Psoas muscle (tissue), 7 donors: ENCODE measurements at regions not wholly inside any gene's neighbourhood (a gene's known extent, or its start where the extent isn't known, plus 50 kb on each side); places are given as distances from the start of the nearest gene placed in this dataset.
"Not testable (repeated sequence)": the region's sequence is repeated elsewhere in the genome, so short reads cannot be mapped to it uniquely, and the experiment has no call there.

Experiments used
- ATAC-seq, 4 donors: fragments of 200-7000 bp; cut with Tn5 transposase; one replicate each; pipeline ENCODE4 v1.9.1; 2020; ENCODE audit warnings: moderate library complexity in 3 of 4, mild to moderate bottlenecking in 2 of 4
- DNase-seq, 2 donors: peaks; one replicate each; pipeline ENCODE4 v3.0.0-alpha.2; 2020
- H3K27ac ChIP-seq: fragments of 200-600 bp; one replicate; pipeline ENCODE4 v1.8.0; 2022
- H3K27me3 ChIP-seq, 3 donors: fragments of 200-600 bp in 1 of 3; one replicate each; pipeline versions ENCODE4 v1.6.1 to v1.8.0; 2013 to 2022; ENCODE audit warnings: low read length in 2 of 3, mild to moderate bottlenecking in 2 of 3, moderate library complexity in 1 of 3; ENCODE audit not compliant: insufficient read depth in 3 of 3
- H3K36me3 ChIP-seq, 2 donors: fragments of 200-600 bp in 1 of 2; one replicate each; pipeline versions ENCODE4 v1.6.1 to v1.8.0; 2013 to 2022; ENCODE audit warnings: low read depth in 1 of 2, mild to moderate bottlenecking in 1 of 2, moderate library complexity in 1 of 2; ENCODE audit not compliant: insufficient read depth in 1 of 2
- H3K4me1 ChIP-seq: fragments of 200-600 bp; one replicate; pipeline ENCODE4 v1.8.0; 2022
- H3K4me3 ChIP-seq: fragments of 200-600 bp; one replicate; pipeline ENCODE4 v1.8.0; 2022; ENCODE audit warnings: mild to moderate bottlenecking
- H3K9me3 ChIP-seq: fragments of 200-600 bp; one replicate; pipeline ENCODE4 v1.8.0; 2022
- WGBS, 3 donors: extraction: QIAGEN DNeasy Blood & Tissue Kit; methylation state at CpG; one replicate each; pipeline versions ENCODE4 v1.1.6 to v1.1.7; 2013; 5-methylcytosine and 5-hydroxymethylcytosine counted together
- intact Hi-C, 2 donors: fragments of 100-400 bp; cut with DNase I; formaldehyde crosslinking; loops; one replicate each; pipeline versions ENCODE4 v1.11.0 to v1.14.2; 2022
- TF ChIP-seq, protein P1 (sequence below): fragments of 200-600 bp; IDR thresholded peaks from one replicate; pipeline ENCODE4 v1.8.0; 2022; ENCODE audit warnings: antibody characterized with exemption
- donor health status: healthy with polysubstance abuse.
- donor health status: DM: no; HTN: no; CAD: no; lungs with moderate emphysema.
- donor health status: Bipolar disorder and iron deficiency.
- donor health status: healthy.
- donor health status: DM: yes; HTN: yes; CAD: no.
- donor health status: DM: no; HTN: no; CAD: no.
- donor health status: DM: yes; HTN: yes; CAD: no.

DNA sequence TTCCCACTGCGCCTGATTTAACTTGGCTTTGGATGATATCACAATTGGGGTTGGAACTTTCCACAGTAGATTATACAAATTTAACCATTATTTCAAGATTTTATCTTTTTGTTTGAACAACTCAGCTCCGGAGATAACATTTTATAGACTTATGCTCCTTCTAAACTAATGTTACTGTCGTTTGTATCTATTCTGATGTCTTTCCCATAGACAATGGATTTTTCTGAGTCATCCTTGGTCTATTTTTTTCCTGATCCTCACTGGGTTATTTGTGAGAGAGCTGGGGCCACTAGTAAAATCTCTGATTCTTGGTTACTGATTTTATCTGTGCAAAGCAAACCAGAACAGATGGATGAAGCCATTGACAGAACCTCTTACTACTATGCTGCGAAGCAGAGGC, 175.1 kb downstream of the SLC38A4 start:
- Histone ChIP-seq H3K4me1 (no peaks in the 10 kb centered on the region), H3K4me3 (no peak overlapping the region), H3K36me3 (no peaks in the 10 kb centered on the region), H3K27ac (no peak overlapping the region), H3K27me3 (no peaks in the 10 kb centered on the region), H3K9me3 (peaks cover 3% of the 10 kb centered on the region)
- DNase-seq (no peak), ATAC-seq (no peak)
- intact Hi-C loops: no loop called here
- TF ChIP-seq, protein P1, sequence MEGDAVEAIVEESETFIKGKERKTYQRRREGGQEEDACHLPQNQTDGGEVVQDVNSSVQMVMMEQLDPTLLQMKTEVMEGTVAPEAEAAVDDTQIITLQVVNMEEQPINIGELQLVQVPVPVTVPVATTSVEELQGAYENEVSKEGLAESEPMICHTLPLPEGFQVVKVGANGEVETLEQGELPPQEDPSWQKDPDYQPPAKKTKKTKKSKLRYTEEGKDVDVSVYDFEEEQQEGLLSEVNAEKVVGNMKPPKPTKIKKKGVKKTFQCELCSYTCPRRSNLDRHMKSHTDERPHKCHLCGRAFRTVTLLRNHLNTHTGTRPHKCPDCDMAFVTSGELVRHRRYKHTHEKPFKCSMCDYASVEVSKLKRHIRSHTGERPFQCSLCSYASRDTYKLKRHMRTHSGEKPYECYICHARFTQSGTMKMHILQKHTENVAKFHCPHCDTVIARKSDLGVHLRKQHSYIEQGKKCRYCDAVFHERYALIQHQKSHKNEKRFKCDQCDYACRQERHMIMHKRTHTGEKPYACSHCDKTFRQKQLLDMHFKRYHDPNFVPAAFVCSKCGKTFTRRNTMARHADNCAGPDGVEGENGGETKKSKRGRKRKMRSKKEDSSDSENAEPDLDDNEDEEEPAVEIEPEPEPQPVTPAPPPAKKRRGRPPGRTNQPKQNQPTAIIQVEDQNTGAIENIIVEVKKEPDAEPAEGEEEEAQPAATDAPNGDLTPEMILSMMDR: no peak
- WGBS, 3 donors: 71 to 92% (median 88%) methylated on average over 4 of the region's 4 CpGs

DNA sequence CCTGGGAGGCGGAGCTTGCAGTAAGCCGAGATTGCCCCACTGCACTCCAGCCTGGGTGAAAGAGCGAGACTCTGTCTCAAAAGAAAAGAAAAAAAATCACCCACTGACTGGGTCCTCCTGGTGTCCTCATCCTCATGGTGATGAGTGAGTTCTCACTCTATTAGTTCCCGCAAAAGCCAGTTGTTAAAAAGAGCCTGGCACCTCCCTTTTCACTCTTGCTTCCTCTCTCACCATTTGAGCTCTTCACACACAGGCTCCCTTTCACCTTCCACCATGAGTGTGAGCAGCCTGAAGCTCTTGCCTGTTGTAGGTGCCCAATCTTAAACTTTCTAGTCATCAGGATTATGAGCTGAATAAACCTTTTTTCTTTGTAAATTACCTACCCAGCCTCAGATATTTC, 176.4 kb downstream of the SLC38A4 start:
- WGBS, 3 donors: 90 to 94% (median 92%) methylated on average over 4 of the region's 4 CpGs
- ATAC-seq: no peak
- no peaks in the 10 kb centered on the region for H3K36me3 ChIP-seq
- DNase-seq: no peak
- no peak overlapping the region for H3K4me3 ChIP-seq
- no peaks in the 10 kb centered on the region for H3K4me1 ChIP-seq
- no peak overlapping the region for H3K27ac ChIP-seq
- TF ChIP-seq, protein P1: no peak
- H3K9me3 ChIP-seq: peaks cover 3% of the 10 kb centered on the region
- no peaks in the 10 kb centered on the region for H3K27me3 ChIP-seq
- intact Hi-C loops: no loop called here

DNA sequence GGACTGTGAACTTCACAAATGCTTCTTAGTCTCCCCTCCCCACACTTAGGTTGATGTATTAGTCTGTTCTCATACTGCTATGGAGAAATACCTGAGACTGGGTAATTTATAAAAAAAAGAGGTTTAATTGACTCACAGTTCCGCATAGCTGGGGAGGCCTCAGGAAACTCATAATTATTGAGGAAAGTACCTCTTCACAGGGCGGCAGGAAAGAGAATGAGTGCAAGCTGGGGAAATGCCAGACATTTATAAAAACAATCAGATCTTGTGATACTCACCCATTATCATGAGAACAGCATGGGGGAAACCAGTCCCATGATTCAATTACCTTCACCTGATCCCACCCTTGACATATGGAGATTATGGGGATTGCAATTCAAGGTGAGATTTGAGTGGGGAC, 178.8 kb downstream of the SLC38A4 start:
- TF ChIP-seq, protein P1: no peak
- H3K9me3 ChIP-seq: peaks cover 3% of the 10 kb centered on the region
- ATAC-seq: no peak

DNA sequence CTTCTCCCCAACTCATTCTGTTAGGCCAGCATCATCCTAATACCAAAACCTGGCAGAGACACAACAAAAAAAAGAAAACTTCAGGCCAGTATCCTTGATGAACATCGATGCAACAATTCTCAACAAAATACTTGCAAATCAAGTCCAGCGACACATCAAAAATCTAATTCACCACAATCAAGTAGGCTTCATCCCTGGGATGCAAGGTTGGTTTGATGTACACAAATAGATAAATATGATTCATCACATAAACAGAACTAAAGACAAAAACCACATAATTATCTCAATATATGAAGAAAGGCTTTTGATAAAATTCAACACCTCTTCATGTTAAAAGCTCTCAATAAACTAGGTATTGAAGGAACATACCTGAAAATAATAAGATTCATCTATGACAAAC, 184.1 kb downstream of the SLC38A4 start:
- H3K4me1 ChIP-seq, DNase-seq, H3K4me3 ChIP-seq, ATAC-seq, H3K9me3 ChIP-seq, intact Hi-C loops, H3K27ac ChIP-seq, H3K27me3 ChIP-seq, H3K36me3 ChIP-seq: not testable (repeated sequence)
- 97 to 100% (median 98%) methylated on average over 2 of the region's 2 CpGs for WGBS, 3 donors

More for the DNA sequence above, 178.8 kb downstream of the SLC38A4 start:
- Histone ChIP-seq H3K27me3 (no peaks in the 10 kb centered on the region), H3K27ac (no peak overlapping the region), H3K4me1 (no peaks in the 10 kb centered on the region), H3K4me3 (no peak overlapping the region), H3K36me3 (no peaks in the 10 kb centered on the region)
- no peak for DNase-seq
- 65 to 79% (median 77%) methylated on average over 2 of the region's 2 CpGs for WGBS, 3 donors
- intact Hi-C loops: no loop called here

DNA sequence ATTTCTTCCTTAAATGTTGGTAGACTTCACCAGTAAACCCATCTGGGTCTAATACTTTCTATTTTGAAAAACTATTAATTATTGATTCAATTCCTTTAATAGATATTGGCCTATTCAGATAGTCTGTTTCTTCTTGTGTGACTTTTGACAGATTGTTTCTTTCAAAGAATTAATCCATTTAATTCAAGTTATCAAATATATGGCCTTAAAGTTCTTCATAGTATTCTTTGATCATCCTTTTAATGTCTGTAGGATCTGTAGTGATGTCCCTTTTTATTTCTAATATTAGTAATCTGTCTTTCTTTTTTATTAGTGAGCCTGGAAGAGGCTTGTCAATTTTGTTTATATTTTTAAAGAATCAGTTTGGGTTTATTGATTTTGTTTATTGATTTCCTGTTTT, 190.0 kb downstream of the SLC38A4 start:
- Histone ChIP-seq H3K36me3 (no peaks in the 10 kb centered on the region), H3K9me3 (peaks cover 14% of the 10 kb centered on the region), H3K27ac (no peak overlapping the region), H3K4me3 (no peak overlapping the region), H3K27me3 (no peaks in the 10 kb centered on the region), H3K4me1 (no peaks in the 10 kb centered on the region)
- ATAC-seq (no peak), DNase-seq (no peak)
- intact Hi-C loops: no loop called here
- TF ChIP-seq, protein P1: no peak
